Esophagus squamous epithelium (tissue), 4 donors: ENCODE measurements at regions not wholly inside any gene's neighbourhood (a gene's known extent, or its start where the extent isn't known, plus 50 kb on each side); places are given as distances from the start of the nearest gene placed in this dataset.

Experiments used
- POLR2A ChIP-seq, 4 donors: fragments of 450-650 bp; IDR thresholded peaks; one replicate each; pipeline ENCODE4 v1.6.1; 2017; ENCODE audit warnings: antibody characterized with exemption in 4 of 4, mild to moderate bottlenecking in 4 of 4, moderate library complexity in 3 of 4
- TF ChIP-seq, protein P1 (sequence below), 6 experiments: fragments of 450-650 bp in 4 of 6; fragments of 200-600 bp in 2 of 6; sonication (generic) in 2 of 6; IDR thresholded peaks; one replicate each; pipeline ENCODE4 v1.5.1; 2016 to 2019; ENCODE audit warnings: antibody characterized with exemption in 6 of 6, mild to moderate bottlenecking in 4 of 6, moderate library complexity in 4 of 6

DNA sequence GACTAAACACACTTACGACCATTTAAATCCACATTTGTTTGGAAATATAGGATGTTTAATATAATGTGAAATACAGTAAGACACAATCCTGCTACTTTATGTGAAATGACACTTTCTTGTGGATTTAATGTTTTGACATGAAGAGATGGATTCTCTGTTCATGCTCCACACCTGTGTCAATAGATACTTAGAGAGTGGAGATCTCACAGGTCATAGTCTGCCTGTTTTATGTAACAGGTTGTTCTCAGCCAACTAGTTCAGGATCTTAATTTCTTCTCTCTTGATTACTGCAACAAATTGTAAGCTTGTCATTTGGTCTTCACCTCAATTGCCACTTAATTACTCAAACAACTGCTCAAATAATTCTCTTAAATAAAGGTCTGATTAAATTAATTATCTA is 1621.2 kb downstream of the PCDH7 start:
- TF ChIP-seq, protein P1, sequence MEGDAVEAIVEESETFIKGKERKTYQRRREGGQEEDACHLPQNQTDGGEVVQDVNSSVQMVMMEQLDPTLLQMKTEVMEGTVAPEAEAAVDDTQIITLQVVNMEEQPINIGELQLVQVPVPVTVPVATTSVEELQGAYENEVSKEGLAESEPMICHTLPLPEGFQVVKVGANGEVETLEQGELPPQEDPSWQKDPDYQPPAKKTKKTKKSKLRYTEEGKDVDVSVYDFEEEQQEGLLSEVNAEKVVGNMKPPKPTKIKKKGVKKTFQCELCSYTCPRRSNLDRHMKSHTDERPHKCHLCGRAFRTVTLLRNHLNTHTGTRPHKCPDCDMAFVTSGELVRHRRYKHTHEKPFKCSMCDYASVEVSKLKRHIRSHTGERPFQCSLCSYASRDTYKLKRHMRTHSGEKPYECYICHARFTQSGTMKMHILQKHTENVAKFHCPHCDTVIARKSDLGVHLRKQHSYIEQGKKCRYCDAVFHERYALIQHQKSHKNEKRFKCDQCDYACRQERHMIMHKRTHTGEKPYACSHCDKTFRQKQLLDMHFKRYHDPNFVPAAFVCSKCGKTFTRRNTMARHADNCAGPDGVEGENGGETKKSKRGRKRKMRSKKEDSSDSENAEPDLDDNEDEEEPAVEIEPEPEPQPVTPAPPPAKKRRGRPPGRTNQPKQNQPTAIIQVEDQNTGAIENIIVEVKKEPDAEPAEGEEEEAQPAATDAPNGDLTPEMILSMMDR (IDR thresholded peaks at IDR 0.05): no peak
- no peak for TF ChIP-seq POLR2A (IDR thresholded peaks at IDR 0.05)
